ENCODE measurements at regions not wholly inside any gene's neighbourhood (a gene's known extent, or its start where the extent isn't known, plus 50 kb on each side); places are given as distances from the start of the nearest gene placed in this dataset.

- DNase-seq = no peak
Measured at GRCh38 chrX:51437521-51437920, 58.9 kb downstream of the NUDT11 start.

- no peak for DNase-seq
Measured at GRCh38 chrX:51435101-51435500, 61.3 kb downstream of the NUDT11 start.

- no peak for DNase-seq
Measured at GRCh38 chrX:51421972-51422597, 74.3 kb downstream of the NUDT11 start.

GRCh38 chrX:51420610-51421009, 75.8 kb downstream of the NUDT11 start:
- DNase-seq = peak in 1 of 2 experiments; percentile 4

- DNase-seq = no peak
Measured at GRCh38 chrX:51408462-51408861, 75.8 kb downstream of the NUDT10 start.

GRCh38 chrX:51407520-51408409, 75.1 kb downstream of the NUDT10 start:
- no peak for DNase-seq

GRCh38 chrX:51406688-51407519, 74.3 kb downstream of the NUDT10 start:
- no peak for DNase-seq

GRCh38 chrX:51404445-51404844, 71.8 kb downstream of the NUDT10 start:
- DNase-seq = no peak

GRCh38 chrX:51395810-51396728, 63.4 kb downstream of the NUDT10 start:
- no peak for DNase-seq

GRCh38 chrX:51395480-51395809, 62.8 kb downstream of the NUDT10 start:
- no peak for DNase-seq
